GM21423 (cell line): ENCODE measurements at regions not wholly inside any gene's neighbourhood (a gene's known extent, or its start where the extent isn't known, plus 50 kb on each side); places are given as distances from the start of the nearest gene placed in this dataset.
"Not testable (repeated sequence)": the region's sequence is repeated elsewhere in the genome, so short reads cannot be mapped to it uniquely, and the experiment has no call there.

Source experiments
- ATAC-seq: cut with Tn5 transposase; IDR thresholded peaks from one replicate; pipeline ENCODE4 v1.9.1; 2021; ENCODE audit warnings: mild to moderate bottlenecking, moderate library complexity; ENCODE audit not compliant: unreplicated experiment

- not testable (repeated sequence) for ATAC-seq
These were observed 160.7 kb downstream of the DUSP6 start for GRCh38 chr12:89191597-89191996.

GRCh38 chr12:89189448-89189847 is 162.9 kb downstream of the DUSP6 start:
- ATAC-seq: no peak

DNA sequence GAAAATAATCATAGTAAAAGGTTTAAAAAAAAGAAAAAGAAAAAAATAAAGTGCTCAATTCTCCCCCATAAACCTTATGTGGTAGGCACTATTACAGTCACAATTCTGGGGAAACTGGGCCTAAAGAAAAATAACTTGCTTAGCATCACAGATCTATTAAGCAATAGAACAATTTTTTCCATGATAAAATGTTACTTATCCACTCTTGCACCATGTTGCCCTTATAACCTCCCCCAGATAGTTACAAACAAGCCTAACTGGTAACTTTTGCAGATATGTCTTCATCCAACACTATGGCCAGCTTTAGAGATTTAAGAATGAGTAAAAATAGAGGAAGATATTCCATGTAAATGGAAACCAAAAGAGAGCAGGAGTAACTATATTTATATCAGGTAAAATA is 164.8 kb downstream of the DUSP6 start:
- ATAC-seq: no peak

GRCh38 chr12:89185889-89186288 is 166.4 kb downstream of the DUSP6 start:
- no peak for ATAC-seq

DNA sequence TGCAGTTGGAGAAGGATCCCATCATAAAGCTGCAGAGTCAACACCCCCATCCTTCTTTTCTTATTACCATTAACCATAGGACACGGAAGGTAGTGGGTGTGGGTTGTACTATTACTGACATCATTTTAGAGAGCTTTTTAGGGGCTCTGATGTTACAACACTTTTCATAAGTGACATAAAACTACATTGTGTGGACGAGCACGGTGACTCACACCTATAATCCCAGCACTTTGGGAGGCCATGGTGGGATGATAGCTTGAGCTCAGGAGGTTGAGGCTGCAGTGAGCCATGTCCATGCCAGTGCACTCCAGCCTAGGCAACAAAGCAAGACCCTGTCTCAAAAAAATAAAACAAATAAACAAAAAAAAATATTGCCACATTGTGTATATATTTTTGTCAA is 167.1 kb downstream of the DUSP6 start:
- ATAC-seq: no peak

GRCh38 chr12:89183985-89184435 is 168.3 kb downstream of the DUSP6 start:
- no peak for ATAC-seq

DNA sequence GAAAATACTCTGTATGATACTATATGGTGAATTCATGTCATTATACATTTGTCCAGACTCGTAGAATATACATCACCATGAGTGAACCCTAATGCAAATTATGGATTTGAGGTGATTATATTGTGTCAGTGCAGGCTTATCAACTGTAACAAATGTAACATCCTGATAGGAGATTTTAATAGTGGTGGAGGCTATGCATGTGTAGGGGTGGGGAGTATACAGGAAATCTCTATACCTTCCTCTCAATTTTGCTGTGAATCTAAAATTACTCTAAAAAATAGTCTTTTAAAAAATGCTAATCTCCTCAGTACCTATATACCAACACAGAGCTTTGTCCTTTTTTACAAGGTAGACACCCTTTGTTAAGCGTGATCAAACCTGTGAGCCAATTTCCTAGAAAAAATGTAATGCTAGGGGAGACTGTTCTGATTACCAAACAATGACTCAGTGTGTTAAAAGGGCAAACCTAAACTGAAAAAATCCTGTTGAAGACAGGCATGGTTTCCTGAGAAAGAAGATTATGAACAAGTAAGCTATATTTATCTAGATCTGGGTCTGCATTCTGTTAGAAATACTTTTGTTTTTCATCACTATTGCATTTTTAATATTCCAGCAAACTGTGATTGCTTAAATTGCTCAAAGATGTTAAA is 170.9 kb downstream of the DUSP6 start:
- no peak for ATAC-seq

GRCh38 chr12:89180496-89180895 is 171.8 kb downstream of the DUSP6 start:
- no peak for ATAC-seq

DNA sequence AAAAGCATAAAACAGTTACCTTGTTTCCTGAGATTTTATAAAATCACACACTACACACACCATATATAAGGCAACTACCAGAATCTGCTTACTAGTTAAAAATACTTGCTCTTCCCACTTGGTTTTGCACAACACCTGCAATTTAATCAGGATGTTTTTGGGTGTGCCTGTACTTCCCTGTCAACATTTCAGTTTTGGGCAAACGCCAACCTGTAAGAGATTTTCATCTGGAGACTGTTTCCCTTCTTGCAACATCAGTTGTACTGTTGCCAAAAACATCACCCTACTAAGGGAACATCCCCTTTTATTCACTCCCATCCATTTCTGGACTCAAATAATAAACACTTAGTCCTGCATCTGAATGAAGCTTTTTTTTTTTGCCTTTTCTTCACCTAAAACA is 172.3 kb downstream of the DUSP6 start:
- ATAC-seq: no peak

GRCh38 chr12:89179245-89179644 is 173.1 kb downstream of the DUSP6 start:
- no peak for ATAC-seq

- no peak for ATAC-seq
These were observed 174.4 kb downstream of the DUSP6 start for GRCh38 chr12:89177802-89178395.

GRCh38 chr12:89176676-89177075 is 175.6 kb downstream of the DUSP6 start:
- no peak for ATAC-seq

DNA sequence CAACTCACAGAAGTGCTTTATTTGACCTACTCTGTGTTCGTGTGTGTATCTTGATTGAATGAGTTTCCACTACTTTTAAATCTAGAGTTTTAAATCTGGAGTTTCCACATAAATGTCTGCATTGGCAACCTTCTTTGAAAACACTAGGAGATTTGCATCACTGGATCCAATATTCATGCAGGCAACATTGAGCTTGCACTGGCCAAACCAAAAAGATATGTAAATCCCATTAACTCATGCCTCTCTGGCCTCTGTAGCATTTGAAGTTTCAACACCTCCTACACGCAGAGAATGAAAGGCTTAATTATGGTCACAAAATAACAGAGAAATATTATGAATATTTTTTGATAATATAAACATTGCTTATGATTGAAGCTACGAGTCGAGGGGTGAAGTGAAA is 178.6 kb downstream of the DUSP6 start:
- ATAC-seq: no peak

DNA sequence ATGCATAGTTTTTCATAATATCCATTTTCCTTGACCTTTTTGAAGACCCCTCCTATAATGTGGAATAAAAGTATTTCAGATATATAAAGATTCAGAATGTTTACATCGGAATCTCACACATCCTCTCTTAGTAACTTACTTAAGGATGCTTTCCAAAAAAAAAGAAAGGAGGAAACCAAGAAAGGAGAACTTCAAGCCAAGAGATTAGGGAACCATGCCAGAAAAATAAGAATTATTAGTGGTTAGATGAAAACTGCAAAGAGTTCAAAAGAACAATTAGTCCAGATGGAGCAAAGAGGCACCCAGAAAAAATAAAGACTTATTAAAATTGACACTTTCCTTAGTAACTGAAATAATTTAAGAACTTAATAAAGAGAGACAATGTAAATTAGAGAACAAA is 179.2 kb downstream of the DUSP6 start:
- ATAC-seq: no peak

DNA sequence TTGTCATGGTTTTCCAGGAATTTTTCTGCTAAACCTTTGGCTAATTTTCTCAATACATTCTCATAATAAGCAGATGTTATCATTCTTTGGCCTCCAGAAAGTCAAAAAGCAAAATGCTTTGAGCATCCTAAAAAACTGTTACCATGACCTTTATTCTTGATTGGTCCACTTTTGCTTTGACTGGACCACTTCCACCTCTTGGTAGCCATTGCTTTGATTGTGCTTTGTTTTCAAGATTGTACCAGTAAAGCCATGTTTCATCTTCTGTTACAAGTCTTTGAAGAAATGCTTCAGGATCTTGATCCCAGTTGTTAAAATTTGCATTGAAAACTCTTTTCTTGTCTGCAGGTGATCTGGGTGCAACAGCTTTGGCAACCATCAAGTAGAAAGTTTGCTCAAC is 180.1 kb downstream of the DUSP6 start:
- ATAC-seq: no peak

- no peak for ATAC-seq
These were observed 183.0 kb downstream of the DUSP6 start for GRCh38 chr12:89169321-89169720.

DNA sequence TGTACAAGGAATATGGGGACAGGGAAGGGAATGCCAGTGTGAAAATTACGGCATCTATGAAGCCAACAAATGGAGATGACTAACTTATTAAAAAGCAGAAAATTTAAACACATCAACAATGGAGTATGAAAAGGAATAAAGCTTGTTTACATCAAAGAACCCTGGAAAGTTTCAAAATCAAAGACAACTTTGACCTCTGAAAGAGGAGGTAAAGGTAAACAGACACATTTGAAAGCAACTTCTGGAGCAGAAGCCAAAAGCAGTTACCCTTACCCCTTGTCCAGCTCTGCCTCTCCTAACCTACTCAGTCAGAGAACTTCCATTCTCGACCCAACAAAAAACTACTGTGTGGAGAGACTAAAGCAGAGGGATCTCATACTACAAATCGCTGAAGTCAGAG is 184.3 kb downstream of the DUSP6 start:
- no peak for ATAC-seq

DNA sequence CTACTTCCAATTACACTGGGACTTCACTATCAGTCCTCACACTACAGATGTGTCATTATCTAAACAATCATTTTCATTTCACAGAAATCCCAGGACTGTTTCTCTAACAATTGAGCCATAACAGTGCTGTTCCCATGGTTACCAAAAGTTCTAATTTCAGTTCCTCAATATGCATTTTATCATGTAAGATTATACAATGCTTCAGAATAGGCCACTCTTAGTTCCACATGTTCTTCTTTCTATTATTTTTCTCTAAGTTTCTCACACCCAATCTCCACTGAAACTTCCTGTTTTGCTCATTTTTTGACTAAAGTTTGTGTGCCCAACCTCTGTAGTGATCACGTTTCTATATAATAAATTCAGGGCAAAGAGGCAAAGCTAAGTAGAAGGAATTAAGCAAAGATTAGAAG is 185.8 kb downstream of the DUSP6 start:
- peak; percentile 92 for ATAC-seq

GRCh38 chr12:89166121-89166520 is 186.2 kb downstream of the DUSP6 start:
- no peak for ATAC-seq

DNA sequence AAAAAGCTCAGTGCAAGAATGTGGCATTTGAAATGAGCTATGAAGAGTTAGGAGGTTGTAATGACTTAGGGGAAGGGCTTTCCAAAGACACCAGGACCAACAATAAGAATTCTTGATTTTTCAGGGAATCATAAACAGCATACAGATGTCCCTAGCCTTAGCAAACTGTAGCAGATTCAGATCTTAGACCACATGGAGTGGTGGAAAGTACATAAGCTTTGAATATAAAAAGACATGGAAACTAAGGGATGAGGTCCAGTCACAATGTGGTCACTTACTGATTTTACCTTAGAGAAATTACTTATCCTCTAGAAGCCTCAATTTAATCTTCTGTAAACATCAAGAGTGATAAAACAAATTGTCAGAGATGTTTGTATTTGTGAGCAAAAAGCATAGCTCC is 186.6 kb downstream of the DUSP6 start:
- no peak for ATAC-seq

GRCh38 chr12:89163918-89164317 is 188.4 kb downstream of the DUSP6 start:
- no peak for ATAC-seq

DNA sequence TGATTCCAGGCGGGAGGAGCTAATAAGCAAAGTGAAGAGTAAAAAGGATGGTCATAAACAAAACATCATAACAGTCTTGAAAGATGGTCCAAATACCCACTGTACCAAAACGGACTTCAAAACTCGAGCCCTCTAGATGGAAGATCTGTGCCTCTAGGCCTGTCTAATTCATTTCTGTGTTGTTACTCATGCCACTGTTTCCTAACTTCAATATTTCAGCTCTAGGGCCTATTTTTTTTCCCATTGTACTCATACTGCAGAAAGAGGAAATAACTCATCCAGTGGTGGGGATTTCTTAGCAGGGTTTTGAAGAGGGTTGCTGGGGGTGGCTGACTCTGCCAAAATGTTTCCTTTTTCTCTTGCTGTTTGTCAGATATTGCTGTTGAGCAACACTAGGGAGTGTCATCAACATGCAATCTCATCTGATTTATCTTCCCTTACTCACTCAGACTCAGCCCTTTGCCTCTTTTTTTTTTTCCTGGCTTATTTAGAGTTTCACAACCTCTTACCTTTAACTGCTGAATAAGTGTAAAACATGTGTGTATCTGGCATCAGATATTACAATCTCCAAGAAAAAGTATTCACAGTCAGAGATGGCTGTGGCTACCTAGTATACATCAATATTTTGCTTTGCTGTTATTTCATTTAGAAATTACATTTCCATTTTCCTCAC is 189.6 kb downstream of the DUSP6 start:
- ATAC-seq: no peak
